Tibial artery (tissue), 4 donors: ENCODE measurements at regions not wholly inside any gene's neighbourhood (a gene's known extent, or its start where the extent isn't known, plus 50 kb on each side); places are given as distances from the start of the nearest gene placed in this dataset.

ENCODE experiments used
- DNase-seq, 2 donors: peaks; one replicate each; pipeline ENCODE4 v3.0.0-alpha.2; 2019
- H3K27ac ChIP-seq, 2 donors: fragments of 200-600 bp; sonication (generic) in 1 of 2; 1 replicate in 1 of 2; 2 replicates in 1 of 2; pipeline ENCODE4 v1.5.1; 2018 to 2019; ENCODE audit warnings: mild to moderate bottlenecking in 1 of 2
- H3K27me3 ChIP-seq, 2 donors: fragments of 200-600 bp; sonication (generic) in 1 of 2; one replicate each; pipeline versions ENCODE4 v1.5.1 to v1.6.0; 2016 to 2019
- H3K36me3 ChIP-seq, 3 donors: fragments of 200-600 bp; sonication (generic) in 2 of 3; one replicate each; pipeline ENCODE4 v1.5.1; 2016 to 2019; ENCODE audit warnings: mild to moderate bottlenecking in 2 of 3
- H3K4me1 ChIP-seq, 4 donors: fragments of 200-600 bp; sonication (generic) in 2 of 4; 1 replicate in 3 of 4; 2 replicates in 1 of 4; pipeline ENCODE4 v1.5.1; 2016 to 2019
- H3K4me3 ChIP-seq, 2 donors: fragments of 200-600 bp; sonication (generic) in 1 of 2; 1 replicate in 1 of 2; 2 replicates in 1 of 2; pipeline ENCODE4 v1.5.1; 2018 to 2019; ENCODE audit warnings: mild to moderate bottlenecking in 2 of 2
- H3K9me3 ChIP-seq, 3 donors: fragments of 200-600 bp; sonication (generic) in 1 of 3; one replicate each; pipeline ENCODE4 v1.5.1; 2016 to 2019
- CTCF ChIP-seq, 2 experiments: fragments of 200-600 bp in 1 of 2; fragments of 450-650 bp in 1 of 2; IDR thresholded peaks; one replicate each; pipeline ENCODE4 v1.5.1; 2017 to 2019; ENCODE audit warnings: antibody characterized with exemption in 2 of 2, mild to moderate bottlenecking in 1 of 2, moderate library complexity in 1 of 2
- intact Hi-C: fragments of 100-400 bp; cut with DNase I; formaldehyde crosslinking; loops from one replicate; pipeline ENCODE4 v1.15.0; 2023; ENCODE audit warnings: low total_unique reads

- Histone ChIP-seq H3K9me3 (peaks cover 0 to 7% (median 2%) of the 10 kb centered on the region in 3 donors), H3K27ac (no peak overlapping the region), H3K4me1 (no peaks in the 10 kb centered on the region), H3K36me3 (no peaks in the 10 kb centered on the region), H3K4me3 (no peak overlapping the region), H3K27me3 (no peaks in the 10 kb centered on the region)
- TF ChIP-seq CTCF (IDR thresholded peaks at IDR 0.05): no peak
- intact Hi-C loops: no loop called here
- no peak for DNase-seq
These were observed 85.9 kb upstream of the FAM47A start for GRCh38 chrX:34218063-34218462.

- no peak for TF ChIP-seq CTCF (IDR thresholded peaks at IDR 0.05)
- Histone ChIP-seq H3K4me1 (no peaks in the 10 kb centered on the region), H3K27ac (no peak overlapping the region), H3K4me3 (no peak overlapping the region), H3K9me3 (peaks cover 0 to under 1% (median 0%) of the 10 kb centered on the region in 3 donors), H3K27me3 (no peaks in the 10 kb centered on the region), H3K36me3 (no peaks in the 10 kb centered on the region)
- intact Hi-C loops: no loop called here
- no peak for DNase-seq
These were observed 65.8 kb upstream of the FAM47A start for GRCh38 chrX:34197946-34198345.
